Hepatocyte (in vitro differentiated cells): ENCODE measurements at regions not wholly inside any gene's neighbourhood (a gene's known extent, or its start where the extent isn't known, plus 50 kb on each side); places are given as distances from the start of the nearest gene placed in this dataset.

Experiments used
- DNase-seq: peaks from one replicate; pipeline ENCODE4 v3.0.0-alpha.2; 2016; ENCODE audit warnings: low spot score
- H2AFZ ChIP-seq: fragments of 200-600 bp; sonication (generic); 2 replicates; pipeline ENCODE4 v1.6.0; 2016; ENCODE audit warnings: antibody characterized with exemption, mild to moderate bottlenecking
- H3K27ac ChIP-seq: fragments of 200-600 bp; sonication (generic); 2 replicates; pipeline ENCODE4 v1.5.1; 2016; ENCODE audit warnings: mild to moderate bottlenecking
- H3K27me3 ChIP-seq: fragments of 200-600 bp; sonication (generic); 2 replicates; pipeline ENCODE4 v1.6.1; 2016
- H3K36me3 ChIP-seq: fragments of 200-600 bp; sonication (generic); replicated peaks from 2 replicates; pipeline ENCODE4 v1.5.1; 2016; ENCODE audit warnings: low read depth; ENCODE audit not compliant: insufficient read depth
- H3K4me1 ChIP-seq: fragments of 200-600 bp; sonication (generic); 2 replicates; pipeline ENCODE4 v1.5.1; 2016; ENCODE audit warnings: mild to moderate bottlenecking, moderate library complexity; ENCODE audit not compliant: insufficient read depth
- H3K4me2 ChIP-seq: fragments of 200-600 bp; sonication (generic); 2 replicates; pipeline ENCODE4 v1.6.0; 2016
- H3K4me3 ChIP-seq: fragments of 200-600 bp; sonication (generic); 2 replicates; pipeline ENCODE4 v1.5.1; 2016; ENCODE audit warnings: mild to moderate bottlenecking
- H3K79me2 ChIP-seq: fragments of 200-600 bp; sonication (generic); 2 replicates; pipeline ENCODE4 v1.6.0; 2017; ENCODE audit warnings: mild to moderate bottlenecking
- H3K9me2 ChIP-seq: fragments of 200-600 bp; sonication (generic); replicated peaks from 2 replicates; pipeline ENCODE4 v1.6.0; 2017; ENCODE audit warnings: mild to moderate bottlenecking; ENCODE audit not compliant: insufficient read depth
- H3K9me3 ChIP-seq: fragments of 200-600 bp; sonication (generic); 2 replicates; pipeline ENCODE4 v1.5.1; 2016; ENCODE audit warnings: low read depth, mild to moderate bottlenecking
- H4K20me1 ChIP-seq: fragments of 200-600 bp; sonication (generic); 2 replicates; pipeline ENCODE4 v1.6.0; 2016; ENCODE audit warnings: mild to moderate bottlenecking; ENCODE audit not compliant: insufficient read depth, poor library complexity, severe bottlenecking
- EZH2 ChIP-seq: fragments of 200-600 bp; sonication (generic); IDR thresholded peaks from 2 replicates; pipeline ENCODE4 v1.6.1; 2016; ENCODE audit warnings: antibody characterized with exemption, mild to moderate bottlenecking, borderline replicate concordance
- EZH2phosphoT487 ChIP-seq: fragments of 200-600 bp; sonication (generic); IDR thresholded peaks from one replicate; pipeline ENCODE4 v1.6.1; 2018; ENCODE audit warnings: antibody characterized with exemption, mild to moderate bottlenecking, low read depth, moderate library complexity; ENCODE audit not compliant: unreplicated experiment, severe bottlenecking
- WGBS: methylation state at CpG from one replicate; pipeline ENCODE4 v1.1.6; 2016; ENCODE audit warnings: low lambda C conversion rate; ENCODE audit errors: missing lambda C conversion rate; 5-methylcytosine and 5-hydroxymethylcytosine counted together
- TF ChIP-seq, protein P1 (sequence below): fragments of 200-600 bp; sonication (generic); IDR thresholded peaks from 2 replicates; pipeline ENCODE4 v1.5.1; 2016; ENCODE audit warnings: antibody characterized with exemption, mild to moderate bottlenecking; ENCODE audit not compliant: poor library complexity

DNA sequence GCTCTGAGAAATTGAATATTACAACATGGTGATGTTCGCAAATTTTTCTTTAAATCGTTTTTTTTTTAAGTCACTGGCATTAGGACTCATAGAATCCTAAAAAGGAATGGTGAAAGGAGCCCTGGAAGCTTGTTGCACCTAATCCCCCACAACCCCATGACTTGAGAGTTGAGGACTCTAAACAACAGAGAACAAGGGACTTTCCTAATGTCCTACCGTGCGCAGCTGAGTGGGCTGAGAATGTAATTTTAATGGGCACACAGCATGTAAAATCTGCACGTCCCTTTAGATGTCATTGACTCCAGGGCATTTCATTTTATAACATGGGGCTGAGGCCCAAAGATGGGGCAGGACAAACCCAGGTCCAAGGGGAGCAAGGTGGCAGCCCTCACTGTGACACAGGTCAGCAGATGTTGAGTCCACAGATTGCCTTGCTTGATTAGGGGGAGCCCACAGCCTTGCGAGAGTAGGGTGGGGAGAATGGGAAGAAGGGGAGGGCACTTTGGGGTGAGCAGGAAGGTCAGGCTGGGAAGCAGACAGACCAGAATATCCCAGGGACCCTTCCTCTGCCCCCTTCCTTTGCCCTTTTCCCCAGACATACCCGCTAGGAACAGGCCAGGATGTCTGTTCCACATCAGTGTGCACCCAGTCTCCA, 208.4 kb upstream of the ZMIZ1 start:
- Histone ChIP-seq H3K4me2 (no peak overlapping the region), H3K27ac (no peak overlapping the region), H3K79me2 (no peaks in the 10 kb centered on the region), H3K4me3 (no peak overlapping the region), H3K4me1 (no peaks in the 10 kb centered on the region), H2AFZ (no peak overlapping the region), H3K27me3 (no peaks in the 10 kb centered on the region), H4K20me1 (no peaks in the 10 kb centered on the region), H3K9me2 (no peaks in the 10 kb centered on the region), H3K36me3 (no peaks in the 10 kb centered on the region), H3K9me3 (no peaks in the 10 kb centered on the region)
- DNase-seq = no peak
- TF ChIP-seq, protein P1, sequence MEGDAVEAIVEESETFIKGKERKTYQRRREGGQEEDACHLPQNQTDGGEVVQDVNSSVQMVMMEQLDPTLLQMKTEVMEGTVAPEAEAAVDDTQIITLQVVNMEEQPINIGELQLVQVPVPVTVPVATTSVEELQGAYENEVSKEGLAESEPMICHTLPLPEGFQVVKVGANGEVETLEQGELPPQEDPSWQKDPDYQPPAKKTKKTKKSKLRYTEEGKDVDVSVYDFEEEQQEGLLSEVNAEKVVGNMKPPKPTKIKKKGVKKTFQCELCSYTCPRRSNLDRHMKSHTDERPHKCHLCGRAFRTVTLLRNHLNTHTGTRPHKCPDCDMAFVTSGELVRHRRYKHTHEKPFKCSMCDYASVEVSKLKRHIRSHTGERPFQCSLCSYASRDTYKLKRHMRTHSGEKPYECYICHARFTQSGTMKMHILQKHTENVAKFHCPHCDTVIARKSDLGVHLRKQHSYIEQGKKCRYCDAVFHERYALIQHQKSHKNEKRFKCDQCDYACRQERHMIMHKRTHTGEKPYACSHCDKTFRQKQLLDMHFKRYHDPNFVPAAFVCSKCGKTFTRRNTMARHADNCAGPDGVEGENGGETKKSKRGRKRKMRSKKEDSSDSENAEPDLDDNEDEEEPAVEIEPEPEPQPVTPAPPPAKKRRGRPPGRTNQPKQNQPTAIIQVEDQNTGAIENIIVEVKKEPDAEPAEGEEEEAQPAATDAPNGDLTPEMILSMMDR = no peak
- TF ChIP-seq EZH2phosphoT487 = no peak
- TF ChIP-seq EZH2 = no peak
- WGBS = 91% methylated on average over 7 of the region's 7 CpGs

DNA sequence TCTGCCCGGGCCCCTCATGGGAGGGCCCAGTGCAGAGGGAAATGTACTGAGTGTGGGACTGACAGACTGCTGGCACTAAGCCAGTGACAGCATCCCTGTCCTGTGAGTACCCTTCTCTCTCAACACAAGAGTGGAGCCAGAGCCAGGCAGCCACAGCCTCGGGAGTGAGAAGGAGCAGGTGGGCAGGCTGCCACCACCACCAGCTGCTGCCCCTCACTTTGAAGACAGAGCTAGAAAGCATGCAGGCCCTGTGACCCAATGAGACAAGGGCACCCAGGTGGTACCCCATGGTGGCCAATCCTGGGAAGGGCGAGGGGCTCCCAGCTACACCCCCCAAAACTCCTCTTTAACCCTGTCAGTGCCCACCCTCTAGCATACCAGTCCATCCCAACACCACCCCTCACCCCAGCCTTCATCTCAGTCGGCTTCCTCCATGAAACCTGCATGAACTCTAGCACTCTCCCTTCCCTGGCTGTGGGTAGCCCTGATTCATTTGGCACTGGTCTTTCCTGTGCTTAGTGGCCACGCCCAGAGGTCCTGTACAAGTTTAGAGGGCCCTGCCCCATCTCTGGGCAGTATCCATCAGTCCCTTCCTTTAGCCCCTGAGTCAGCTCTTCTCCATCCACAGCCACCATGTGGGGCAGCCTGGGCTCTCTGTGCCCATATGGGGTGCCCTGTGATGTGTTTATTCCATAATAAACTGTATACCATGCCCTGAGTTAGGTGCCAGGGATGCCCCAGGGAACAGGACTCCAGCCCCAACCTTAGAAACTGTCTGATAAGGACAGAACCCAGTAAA, 207.0 kb upstream of the ZMIZ1 start:
- Histone ChIP-seq H3K4me2 (no peak overlapping the region), H2AFZ (no peak overlapping the region), H3K4me1 (no peaks in the 10 kb centered on the region), H3K9me2 (no peaks in the 10 kb centered on the region), H3K9me3 (no peaks in the 10 kb centered on the region), H3K27ac (no peak overlapping the region), H3K27me3 (no peaks in the 10 kb centered on the region), H4K20me1 (no peaks in the 10 kb centered on the region), H3K4me3 (no peak overlapping the region), H3K36me3 (no peaks in the 10 kb centered on the region), H3K79me2 (no peaks in the 10 kb centered on the region)
- peak; percentile 13 for DNase-seq
- TF ChIP-seq EZH2 (no peak), EZH2phosphoT487 (no peak)
- TF ChIP-seq, protein P1 = no peak
- 77% methylated on average over 5 of the region's 5 CpGs for WGBS

DNA sequence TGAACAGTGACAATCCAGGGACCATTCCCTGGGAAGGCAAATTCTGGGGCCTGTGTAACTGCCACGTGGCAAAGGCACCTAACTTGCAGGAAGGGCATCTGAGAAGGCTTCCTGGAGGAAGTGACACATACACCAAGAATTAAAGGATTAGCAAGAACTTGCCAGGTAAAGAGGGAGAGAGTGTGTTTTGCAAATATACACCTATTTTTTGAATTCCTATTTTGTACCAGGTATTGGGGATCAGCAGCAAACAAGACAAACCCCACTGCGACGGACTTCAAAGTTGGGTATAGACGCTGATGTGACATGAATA, 206.5 kb upstream of the ZMIZ1 start:
- H4K20me1 ChIP-seq = no peaks in the 10 kb centered on the region
- no peaks in the 10 kb centered on the region for H3K9me3 ChIP-seq
- no peak overlapping the region for H2AFZ ChIP-seq
- 67% methylated on average over 4 of the region's 4 CpGs for WGBS
- H3K4me1 ChIP-seq = no peaks in the 10 kb centered on the region
- no peak overlapping the region for H3K4me3 ChIP-seq
- no peak for TF ChIP-seq EZH2
- no peak for TF ChIP-seq EZH2phosphoT487
- TF ChIP-seq, protein P1 = no peak
- H3K27ac ChIP-seq = no peak overlapping the region
- H3K79me2 ChIP-seq = no peaks in the 10 kb centered on the region
- H3K9me2 ChIP-seq = no peaks in the 10 kb centered on the region
- no peaks in the 10 kb centered on the region for H3K36me3 ChIP-seq
- H3K4me2 ChIP-seq = no peak overlapping the region
- DNase-seq = no peak
- H3K27me3 ChIP-seq = no peaks in the 10 kb centered on the region
